ENCODE measurements at regions not wholly inside any gene's neighbourhood (a gene's known extent, or its start where the extent isn't known, plus 50 kb on each side); places are given as distances from the start of the nearest gene placed in this dataset.
A peak's percentile ranks its signal among the peaks of the same experiment; 100 is the strongest.

DNA sequence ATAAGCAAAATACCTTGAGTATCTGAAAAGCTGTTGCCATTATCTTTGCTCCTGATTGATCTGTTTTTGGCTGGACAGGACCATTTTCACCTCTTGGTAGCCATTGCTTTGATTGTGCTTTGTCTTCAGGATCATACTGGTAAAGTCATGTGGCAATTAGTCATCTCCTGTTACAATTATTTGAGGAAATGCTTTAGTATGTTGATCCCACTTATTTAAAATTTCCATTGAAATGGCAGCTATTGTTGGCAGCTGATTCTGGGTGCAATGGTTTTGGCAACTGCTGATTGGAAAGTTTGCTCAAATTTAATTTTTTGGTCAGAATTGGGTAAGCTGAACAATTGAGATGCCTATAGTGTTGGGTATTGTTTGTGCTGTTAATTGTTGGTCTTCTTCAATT, 238.3 kb upstream of the TLL1 start:
- DNase-seq (ENCODE audit: low read depth, low spot score): no peak
- H3K9me3 ChIP-seq (ENCODE audit: low read depth, low read length): no peaks in the 10 kb centered on the region
- no peak overlapping the region for H3K4me3 ChIP-seq
- H3K27ac ChIP-seq: no peak overlapping the region
- TF ChIP-seq POLR2AphosphoS5 (IDR thresholded peaks at IDR 0.05; ENCODE audit: borderline replicate concordance, low read depth, low read length) (no peak), EZH2 (IDR thresholded peaks at IDR 0.05) (no peak), FOXP2 (optimal IDR thresholded peaks at IDR 0.05; ENCODE audit: control extremely low read depth, extremely low read length, insufficient read depth) (no peak)
- H3K36me3 ChIP-seq (ENCODE audit: insufficient read depth, low read length): no peaks in the 10 kb centered on the region
- no peak overlapping the region for H3K9ac ChIP-seq (ENCODE audit: insufficient read length)

DNA sequence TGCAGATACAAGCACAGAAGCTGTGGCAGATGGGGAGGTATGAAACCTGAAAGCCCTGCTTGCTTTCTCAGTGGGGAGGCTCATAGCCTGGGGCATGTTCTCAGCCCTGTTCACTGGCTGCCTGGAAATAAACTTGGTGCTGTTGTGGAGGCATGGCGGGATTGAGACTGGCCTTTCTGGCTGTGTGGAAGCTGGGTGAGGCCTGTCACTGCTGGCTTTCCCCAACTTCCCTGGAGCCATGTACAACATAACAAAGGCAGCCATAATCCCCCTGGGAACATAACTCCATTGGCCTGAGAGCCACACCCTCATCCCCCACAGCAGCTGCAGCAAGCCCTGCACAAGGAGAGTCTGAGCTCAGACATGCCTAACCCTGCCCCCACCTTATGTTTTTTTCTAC, 237.7 kb upstream of the TLL1 start:
- peak; percentile 26 for DNase-seq (ENCODE audit: low read depth, low spot score)
- no peak for TF ChIP-seq POLR2AphosphoS5 (IDR thresholded peaks at IDR 0.05; ENCODE audit: borderline replicate concordance, low read depth, low read length)
- TF ChIP-seq FOXP2 (optimal IDR thresholded peaks at IDR 0.05; ENCODE audit: control extremely low read depth, extremely low read length, insufficient read depth): no peak
- TF ChIP-seq EZH2 (IDR thresholded peaks at IDR 0.05): no peak
- no peak overlapping the region for H3K9ac ChIP-seq (ENCODE audit: insufficient read length)
- H3K36me3 ChIP-seq (ENCODE audit: insufficient read depth, low read length): no peaks in the 10 kb centered on the region
- H3K9me3 ChIP-seq (ENCODE audit: low read depth, low read length): no peaks in the 10 kb centered on the region
- no peak overlapping the region for H3K4me3 ChIP-seq
- no peak overlapping the region for H3K27ac ChIP-seq

DNA sequence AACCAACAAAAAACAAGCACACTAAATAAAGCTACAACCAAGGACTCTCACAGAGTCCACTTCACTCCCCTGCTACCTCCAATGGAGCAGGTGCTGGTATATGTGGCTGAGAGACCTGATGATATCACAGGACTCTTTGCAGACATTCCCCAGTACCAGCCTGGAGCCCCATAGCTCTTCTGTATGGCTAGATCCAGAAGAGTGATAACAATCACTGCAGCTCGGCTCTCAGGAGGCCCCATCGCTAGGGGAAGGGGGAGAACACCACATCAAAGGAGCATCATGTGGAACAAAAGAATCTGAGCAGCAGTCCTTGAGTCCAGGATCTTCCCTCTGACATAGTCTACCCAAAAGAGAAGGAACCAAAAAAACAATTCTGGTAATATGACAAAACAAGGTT, 237.1 kb upstream of the TLL1 start:
- H3K9ac ChIP-seq (ENCODE audit: insufficient read length): no peak overlapping the region
- DNase-seq (ENCODE audit: low read depth, low spot score): no peak
- no peaks in the 10 kb centered on the region for H3K9me3 ChIP-seq (ENCODE audit: low read depth, low read length)
- H3K27ac ChIP-seq: no peak overlapping the region
- no peaks in the 10 kb centered on the region for H3K36me3 ChIP-seq (ENCODE audit: insufficient read depth, low read length)
- H3K4me3 ChIP-seq: no peak overlapping the region
- TF ChIP-seq POLR2AphosphoS5 (IDR thresholded peaks at IDR 0.05; ENCODE audit: borderline replicate concordance, low read depth, low read length) (no peak), EZH2 (IDR thresholded peaks at IDR 0.05) (no peak), FOXP2 (optimal IDR thresholded peaks at IDR 0.05; ENCODE audit: control extremely low read depth, extremely low read length, insufficient read depth) (no peak)

DNA sequence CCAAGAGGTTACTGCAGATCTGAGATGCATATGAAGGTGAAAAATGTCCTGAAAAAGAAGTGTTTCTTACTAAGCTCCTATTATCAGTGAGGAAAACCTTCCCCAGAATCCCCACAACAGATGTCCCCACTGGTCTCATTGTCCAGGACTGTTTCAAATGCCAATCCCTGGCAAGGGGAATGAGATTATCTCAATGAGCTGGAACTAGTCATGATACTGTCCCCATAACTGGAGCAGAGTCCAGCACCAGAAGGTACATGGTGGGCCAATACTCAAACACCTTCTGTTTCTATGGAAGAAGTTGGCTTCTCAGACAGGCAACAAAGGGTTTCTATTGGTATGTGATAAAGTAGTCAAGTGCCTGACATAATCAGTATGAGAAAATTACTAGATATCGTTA, 221.1 kb upstream of the TLL1 start:
- TF ChIP-seq FOXP2 (optimal IDR thresholded peaks at IDR 0.05; ENCODE audit: control extremely low read depth, extremely low read length, insufficient read depth): no peak
- TF ChIP-seq EZH2 (IDR thresholded peaks at IDR 0.05): no peak
- TF ChIP-seq POLR2AphosphoS5 (IDR thresholded peaks at IDR 0.05; ENCODE audit: borderline replicate concordance, low read depth, low read length): no peak
- Histone ChIP-seq H3K36me3 (ENCODE audit: insufficient read depth, low read length) (no peaks in the 10 kb centered on the region), H3K9me3 (ENCODE audit: low read depth, low read length) (no peaks in the 10 kb centered on the region), H3K27ac (no peak overlapping the region), H3K9ac (ENCODE audit: insufficient read length) (no peak overlapping the region), H3K4me3 (no peak overlapping the region)
- no peak for DNase-seq (ENCODE audit: low read depth, low spot score)

DNA sequence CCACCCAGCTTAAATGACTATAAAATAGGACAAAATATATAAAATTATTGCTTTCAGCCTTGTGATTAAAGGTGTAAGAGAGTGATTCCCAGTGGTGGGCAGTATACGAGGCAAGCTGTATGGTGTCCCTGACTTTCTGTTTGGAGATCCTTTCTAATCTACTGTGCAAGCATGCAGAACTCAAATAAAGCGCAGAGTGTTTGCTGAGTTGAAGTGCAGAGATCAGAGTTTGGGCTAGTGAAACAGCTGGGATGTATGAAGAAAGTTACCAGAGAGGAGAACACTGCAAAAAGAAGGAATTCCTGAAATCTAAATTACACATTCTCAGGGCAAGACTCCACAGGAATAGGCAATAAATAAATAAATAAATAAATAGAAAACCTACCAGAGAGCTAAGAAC, 218.5 kb upstream of the TLL1 start:
- no peaks in the 10 kb centered on the region for H3K9me3 ChIP-seq (ENCODE audit: low read depth, low read length)
- H3K9ac ChIP-seq (ENCODE audit: insufficient read length): no peak overlapping the region
- TF ChIP-seq EZH2 (IDR thresholded peaks at IDR 0.05) (no peak), FOXP2 (optimal IDR thresholded peaks at IDR 0.05; ENCODE audit: control extremely low read depth, extremely low read length, insufficient read depth) (no peak), POLR2AphosphoS5 (IDR thresholded peaks at IDR 0.05; ENCODE audit: borderline replicate concordance, low read depth, low read length) (no peak)
- DNase-seq (ENCODE audit: low read depth, low spot score): no peak
- H3K36me3 ChIP-seq (ENCODE audit: insufficient read depth, low read length): no peaks in the 10 kb centered on the region
- H3K4me3 ChIP-seq: no peak overlapping the region
- H3K27ac ChIP-seq: no peak overlapping the region

DNA sequence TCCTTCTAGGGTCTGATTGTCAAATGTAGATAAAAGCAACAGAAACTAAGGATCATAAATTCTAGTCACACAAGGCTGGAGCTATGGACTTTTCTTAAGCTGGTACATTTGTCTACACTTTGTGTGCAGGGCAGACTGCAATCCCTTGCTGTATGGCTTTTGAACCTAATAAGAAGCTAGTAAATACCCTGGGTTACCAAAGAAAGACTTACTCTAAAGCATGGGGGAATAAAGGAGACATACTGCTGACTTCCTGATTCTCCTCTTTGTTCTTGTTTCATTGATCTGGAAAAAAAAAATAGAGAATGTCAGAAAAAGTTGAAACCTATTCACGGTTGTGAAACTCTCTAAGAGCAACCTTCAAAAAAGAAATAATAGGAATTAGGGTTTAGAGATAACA, 216.6 kb upstream of the TLL1 start:
- DNase-seq (ENCODE audit: low read depth, low spot score): no peak
- Histone ChIP-seq H3K4me3 (no peak overlapping the region), H3K27ac (no peak overlapping the region), H3K9me3 (ENCODE audit: low read depth, low read length) (no peaks in the 10 kb centered on the region), H3K36me3 (ENCODE audit: insufficient read depth, low read length) (no peaks in the 10 kb centered on the region), H3K9ac (ENCODE audit: insufficient read length) (no peak overlapping the region)
- no peak for TF ChIP-seq EZH2 (IDR thresholded peaks at IDR 0.05)
- TF ChIP-seq POLR2AphosphoS5 (IDR thresholded peaks at IDR 0.05; ENCODE audit: borderline replicate concordance, low read depth, low read length): no peak
- TF ChIP-seq FOXP2 (optimal IDR thresholded peaks at IDR 0.05; ENCODE audit: control extremely low read depth, extremely low read length, insufficient read depth): no peak

DNA sequence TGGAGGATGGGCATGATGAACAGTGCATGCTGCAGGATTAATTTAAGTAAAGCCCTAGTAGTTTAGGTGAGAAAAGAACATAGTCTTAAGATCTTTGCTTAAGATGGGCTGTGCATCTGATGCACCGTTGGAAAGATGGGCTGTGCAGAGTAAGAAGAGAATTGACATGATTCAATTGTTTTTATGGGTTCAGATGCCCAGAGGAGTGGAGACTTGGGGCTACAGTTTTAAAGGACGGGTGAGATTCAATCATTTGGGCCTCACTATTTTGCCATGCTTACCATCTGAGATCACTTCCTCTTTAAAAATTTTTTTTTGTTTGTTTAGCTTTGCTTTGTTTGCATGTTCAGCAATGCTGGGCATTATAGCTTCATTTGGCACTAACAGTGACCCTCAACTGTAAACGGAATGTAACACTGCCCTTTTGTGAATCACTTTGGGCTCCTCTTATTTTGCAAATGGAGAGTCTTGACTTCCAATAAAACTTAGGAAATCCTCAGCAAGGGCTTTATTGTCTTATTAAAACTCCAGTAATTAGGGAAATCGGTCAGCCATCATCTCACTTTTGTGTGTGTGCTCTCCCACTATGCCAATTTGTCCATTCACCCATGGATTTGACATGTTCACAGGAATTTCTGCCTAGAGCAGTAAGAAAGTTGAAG, 216.1 kb upstream of the TLL1 start:
- no peaks in the 10 kb centered on the region for H3K9me3 ChIP-seq (ENCODE audit: low read depth, low read length)
- DNase-seq (ENCODE audit: low read depth, low spot score): no peak
- H3K9ac ChIP-seq (ENCODE audit: insufficient read length): no peak overlapping the region
- no peaks in the 10 kb centered on the region for H3K36me3 ChIP-seq (ENCODE audit: insufficient read depth, low read length)
- H3K27ac ChIP-seq: no peak overlapping the region
- no peak overlapping the region for H3K4me3 ChIP-seq
- TF ChIP-seq FOXP2 (optimal IDR thresholded peaks at IDR 0.05; ENCODE audit: control extremely low read depth, extremely low read length, insufficient read depth) (no peak), POLR2AphosphoS5 (IDR thresholded peaks at IDR 0.05; ENCODE audit: borderline replicate concordance, low read depth, low read length) (no peak), EZH2 (IDR thresholded peaks at IDR 0.05) (no peak)

DNA sequence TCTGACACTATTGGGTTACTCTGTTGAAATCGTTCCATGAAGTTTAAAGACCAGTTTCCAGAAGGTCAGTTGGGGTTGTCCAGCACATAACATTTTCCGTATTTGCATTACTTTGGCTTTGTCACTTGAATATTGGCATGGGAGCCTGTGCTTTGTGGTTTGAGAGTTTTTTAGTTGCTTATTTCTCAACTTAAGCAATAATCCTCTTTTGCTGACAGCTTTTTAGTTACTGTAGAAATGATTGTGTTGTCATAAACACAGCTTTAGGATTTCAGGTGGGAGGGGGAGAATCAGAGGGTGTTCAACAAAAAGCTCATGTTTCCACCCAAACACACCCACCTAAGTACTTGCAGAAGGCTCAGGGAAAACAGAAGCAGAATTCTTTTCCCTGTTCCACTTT, 210.7 kb upstream of the TLL1 start:
- no peak for DNase-seq (ENCODE audit: low read depth, low spot score)
- Histone ChIP-seq H3K9me3 (ENCODE audit: low read depth, low read length) (no peaks in the 10 kb centered on the region), H3K9ac (ENCODE audit: insufficient read length) (no peak overlapping the region), H3K4me3 (no peak overlapping the region), H3K27ac (no peak overlapping the region), H3K36me3 (ENCODE audit: insufficient read depth, low read length) (no peaks in the 10 kb centered on the region)
- no peak for TF ChIP-seq POLR2AphosphoS5 (IDR thresholded peaks at IDR 0.05; ENCODE audit: borderline replicate concordance, low read depth, low read length)
- no peak for TF ChIP-seq EZH2 (IDR thresholded peaks at IDR 0.05)
- no peak for TF ChIP-seq FOXP2 (optimal IDR thresholded peaks at IDR 0.05; ENCODE audit: control extremely low read depth, extremely low read length, insufficient read depth)

DNA sequence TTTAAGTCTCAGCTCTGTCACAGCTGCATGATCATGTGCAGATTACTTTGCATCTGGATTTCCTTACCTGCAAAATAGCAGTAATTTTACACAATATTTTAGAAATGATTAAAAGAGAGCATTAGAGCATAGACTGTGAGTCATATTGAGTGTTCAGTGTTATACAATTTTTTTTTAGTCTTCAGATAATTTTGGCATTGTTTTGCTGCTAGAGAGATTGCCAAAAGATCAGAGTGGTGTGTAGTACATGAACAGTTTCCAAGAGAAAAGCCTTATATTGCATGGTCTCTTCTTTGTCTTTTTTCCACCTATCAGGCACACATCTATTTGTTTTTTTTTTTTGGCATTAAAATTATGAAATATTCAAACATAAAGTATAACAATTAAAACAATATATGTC, 209.6 kb upstream of the TLL1 start:
- no peak overlapping the region for H3K27ac ChIP-seq
- TF ChIP-seq POLR2AphosphoS5 (IDR thresholded peaks at IDR 0.05; ENCODE audit: borderline replicate concordance, low read depth, low read length) (no peak), FOXP2 (optimal IDR thresholded peaks at IDR 0.05; ENCODE audit: control extremely low read depth, extremely low read length, insufficient read depth) (no peak), EZH2 (IDR thresholded peaks at IDR 0.05) (no peak)
- DNase-seq (ENCODE audit: low read depth, low spot score): no peak
- no peaks in the 10 kb centered on the region for H3K9me3 ChIP-seq (ENCODE audit: low read depth, low read length)
- no peak overlapping the region for H3K9ac ChIP-seq (ENCODE audit: insufficient read length)
- H3K4me3 ChIP-seq: no peak overlapping the region
- H3K36me3 ChIP-seq (ENCODE audit: insufficient read depth, low read length): no peaks in the 10 kb centered on the region
